Right lobe of liver (tissue), 4 donors: ENCODE measurements at regions not wholly inside any gene's neighbourhood (a gene's known extent, or its start where the extent isn't known, plus 50 kb on each side); places are given as distances from the start of the nearest gene placed in this dataset.

ENCODE experiments used
- CTCF ChIP-seq, 4 donors: fragments of 200-600 bp in 3 of 4; fragments of 450-650 bp in 1 of 4; IDR thresholded peaks; one replicate each; pipeline versions ENCODE4 v1.5.1 to v1.8.0; 2016 to 2022; ENCODE audit warnings: antibody characterized with exemption in 4 of 4, mild to moderate bottlenecking in 2 of 4
- POLR2A ChIP-seq: fragments of 450-650 bp; IDR thresholded peaks from one replicate; pipeline ENCODE4 v1.6.1; 2017; ENCODE audit warnings: antibody characterized with exemption, mild to moderate bottlenecking
- donor health status: DM: no; HTN: no; CAD: no.
- donor health status: DM: no; HTN: no; CAD: no.
- donor health status: DM: no; HTN: yes; CAD: no.

GRCh38 chr4:10740251-10740650, 55.7 kb upstream of the CLNK start:
- no peak for TF ChIP-seq CTCF (IDR thresholded peaks at IDR 0.05)
- TF ChIP-seq POLR2A, result no peak
